ENCODE measurements at regions not wholly inside any gene's neighbourhood (a gene's known extent, or its start where the extent isn't known, plus 50 kb on each side); places are given as distances from the start of the nearest gene placed in this dataset.

DNA sequence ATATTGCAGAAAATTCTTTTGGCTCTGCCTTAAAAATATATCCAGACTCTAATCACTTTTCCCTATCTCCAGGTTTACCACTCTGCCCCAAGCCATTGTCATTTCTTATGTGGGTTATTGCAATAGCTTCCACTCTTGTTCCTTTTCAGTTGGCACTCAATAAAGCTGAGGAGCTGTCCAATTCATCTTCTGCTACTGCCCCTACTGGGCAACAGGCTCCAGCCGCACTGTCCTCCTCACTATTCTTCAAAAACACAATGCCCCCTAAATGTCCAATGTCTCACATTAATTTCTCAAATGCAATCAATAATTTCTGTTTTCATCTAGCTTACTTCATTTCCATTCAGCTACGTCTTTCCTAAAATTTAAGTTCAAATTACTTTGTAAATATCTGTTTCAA, 1262.5 kb upstream of the CDH2 start:
- Histone ChIP-seq H3K4me1 (no peaks in the 10 kb centered on the region), H3K36me3 (no peaks in the 10 kb centered on the region), H3K9me3 (no peaks in the 10 kb centered on the region), H3K27me3 (no peaks in the 10 kb centered on the region), H3K4me3 (no peak overlapping the region), H3K27ac (no peak overlapping the region)
- intact Hi-C loops (cut with DNase I): no loop called here
- no peak for TF ChIP-seq POLR2A (IDR thresholded peaks at IDR 0.05)
- TF ChIP-seq, protein P1, sequence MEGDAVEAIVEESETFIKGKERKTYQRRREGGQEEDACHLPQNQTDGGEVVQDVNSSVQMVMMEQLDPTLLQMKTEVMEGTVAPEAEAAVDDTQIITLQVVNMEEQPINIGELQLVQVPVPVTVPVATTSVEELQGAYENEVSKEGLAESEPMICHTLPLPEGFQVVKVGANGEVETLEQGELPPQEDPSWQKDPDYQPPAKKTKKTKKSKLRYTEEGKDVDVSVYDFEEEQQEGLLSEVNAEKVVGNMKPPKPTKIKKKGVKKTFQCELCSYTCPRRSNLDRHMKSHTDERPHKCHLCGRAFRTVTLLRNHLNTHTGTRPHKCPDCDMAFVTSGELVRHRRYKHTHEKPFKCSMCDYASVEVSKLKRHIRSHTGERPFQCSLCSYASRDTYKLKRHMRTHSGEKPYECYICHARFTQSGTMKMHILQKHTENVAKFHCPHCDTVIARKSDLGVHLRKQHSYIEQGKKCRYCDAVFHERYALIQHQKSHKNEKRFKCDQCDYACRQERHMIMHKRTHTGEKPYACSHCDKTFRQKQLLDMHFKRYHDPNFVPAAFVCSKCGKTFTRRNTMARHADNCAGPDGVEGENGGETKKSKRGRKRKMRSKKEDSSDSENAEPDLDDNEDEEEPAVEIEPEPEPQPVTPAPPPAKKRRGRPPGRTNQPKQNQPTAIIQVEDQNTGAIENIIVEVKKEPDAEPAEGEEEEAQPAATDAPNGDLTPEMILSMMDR (IDR thresholded peaks at IDR 0.05): peak in 1 of 4 donors; percentile 4
- 55% methylated on average over 2 of the region's 2 CpGs for WGBS (ENCODE audit: insufficient coverage, low coverage, low lambda C conversion rate, missing lambda C conversion rate)
- ATAC-seq: no peak
- DNase-seq: no peak

DNA sequence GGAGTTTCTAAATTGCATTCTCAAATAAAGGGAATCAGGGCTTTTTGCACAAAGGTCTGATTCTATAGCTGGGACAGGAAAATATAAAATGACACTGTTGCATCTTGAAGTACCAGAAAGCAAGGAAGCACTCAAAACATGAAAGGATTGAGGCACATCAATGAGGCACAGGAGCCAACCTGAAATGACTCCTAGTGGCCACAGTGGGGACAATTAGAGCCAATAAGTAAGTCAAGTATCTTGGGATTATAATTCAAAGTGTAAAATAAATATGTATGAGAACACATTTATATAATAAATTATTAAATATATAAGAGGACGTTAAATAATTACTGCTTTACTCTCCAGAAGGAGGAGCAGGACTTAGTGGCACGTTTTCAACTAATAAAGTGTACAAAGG, 1259.5 kb upstream of the CDH2 start:
- ATAC-seq (no peak), DNase-seq (no peak)
- H3K4me1 ChIP-seq: no peaks in the 10 kb centered on the region
- TF ChIP-seq, protein P1 (IDR thresholded peaks at IDR 0.05): no peak
- no peak for TF ChIP-seq POLR2A (IDR thresholded peaks at IDR 0.05)
- H3K4me3 ChIP-seq: no peak overlapping the region
- no peak overlapping the region for H3K27ac ChIP-seq
- no peaks in the 10 kb centered on the region for H3K9me3 ChIP-seq
- 31% methylated on average over 2 of the region's 2 CpGs for WGBS (ENCODE audit: insufficient coverage, low coverage, low lambda C conversion rate, missing lambda C conversion rate)
- intact Hi-C loops (cut with DNase I): no loop called here
- no peaks in the 10 kb centered on the region for H3K36me3 ChIP-seq
- no peaks in the 10 kb centered on the region for H3K27me3 ChIP-seq

DNA sequence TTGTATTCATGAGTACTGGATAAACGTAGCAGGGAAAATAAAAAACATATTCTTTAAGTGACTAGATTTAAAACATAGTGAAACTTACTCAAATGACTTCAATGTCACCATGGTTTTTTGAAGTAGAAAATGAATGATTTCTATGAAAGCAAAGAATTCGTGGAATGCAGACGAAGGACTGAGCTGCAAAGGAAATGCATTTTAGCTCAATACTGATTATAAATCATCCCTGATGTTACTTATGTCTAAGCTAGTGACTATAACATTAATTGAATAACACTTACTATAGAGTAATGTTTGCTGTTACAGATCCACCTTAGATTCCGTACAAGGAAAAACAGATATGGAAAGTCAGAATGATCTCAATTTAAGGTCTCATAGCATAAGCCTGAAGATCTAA, 1257.7 kb upstream of the CDH2 start:
- H3K4me1 ChIP-seq: no peaks in the 10 kb centered on the region
- no peak for TF ChIP-seq POLR2A (IDR thresholded peaks at IDR 0.05)
- TF ChIP-seq, protein P1 (IDR thresholded peaks at IDR 0.05): no peak
- H3K9me3 ChIP-seq: no peaks in the 10 kb centered on the region
- no peak overlapping the region for H3K27ac ChIP-seq
- intact Hi-C loops (cut with DNase I): no loop called here
- no peak overlapping the region for H3K4me3 ChIP-seq
- H3K36me3 ChIP-seq: no peaks in the 10 kb centered on the region
- no peak for ATAC-seq
- 25% methylated on average over 4 of the region's 4 CpGs for WGBS (ENCODE audit: insufficient coverage, low coverage, low lambda C conversion rate, missing lambda C conversion rate)
- no peak for DNase-seq
- H3K27me3 ChIP-seq: no peaks in the 10 kb centered on the region

DNA sequence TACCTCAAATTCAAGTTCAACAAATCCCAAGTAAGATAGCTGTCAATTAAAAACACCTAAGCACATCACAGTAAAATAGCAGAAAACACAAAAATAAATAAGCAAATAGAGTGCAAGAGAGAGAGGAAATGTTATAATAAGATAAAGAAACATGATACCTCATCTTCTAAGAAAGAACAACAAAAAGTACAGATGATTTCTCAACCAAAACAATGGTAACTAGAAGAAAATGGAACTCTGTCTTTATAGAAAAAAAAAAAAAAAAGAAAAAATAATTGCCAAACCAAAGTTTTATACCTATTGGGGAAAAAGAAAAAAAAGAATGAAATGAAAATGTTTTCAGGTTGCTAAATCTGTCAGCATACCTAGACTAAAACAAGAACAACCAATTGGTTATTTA, 1253.5 kb upstream of the CDH2 start:
- no peak for ATAC-seq
- TF ChIP-seq, protein P1 (IDR thresholded peaks at IDR 0.05): no peak
- no peak for TF ChIP-seq POLR2A (IDR thresholded peaks at IDR 0.05)
- Histone ChIP-seq H3K4me1 (no peaks in the 10 kb centered on the region), H3K4me3 (no peak overlapping the region), H3K27ac (no peak overlapping the region), H3K36me3 (no peaks in the 10 kb centered on the region), H3K27me3 (no peaks in the 10 kb centered on the region), H3K9me3 (no peaks in the 10 kb centered on the region)
- no peak for DNase-seq
- intact Hi-C loops (cut with DNase I): no loop called here

DNA sequence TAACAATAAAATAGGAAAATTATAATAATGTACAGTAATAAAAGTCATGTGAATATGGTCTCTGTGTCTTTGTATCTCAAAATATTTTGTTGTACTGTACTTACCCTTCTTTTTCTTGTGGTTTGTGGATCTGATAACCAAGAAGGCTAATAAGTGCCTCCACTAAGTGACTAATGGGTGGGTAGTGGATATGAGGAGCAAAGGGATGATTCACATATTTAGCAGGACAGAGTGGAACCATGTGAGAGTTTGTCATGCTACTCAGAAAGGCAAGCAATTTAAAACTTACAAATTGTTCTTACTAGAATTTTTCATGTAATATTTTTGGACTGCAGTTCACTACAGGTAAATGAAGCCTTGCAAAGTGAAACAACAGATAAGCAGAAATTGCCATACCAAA, 1241.2 kb upstream of the CDH2 start:
- no peaks in the 10 kb centered on the region for H3K27me3 ChIP-seq
- intact Hi-C loops (cut with DNase I): no loop called here
- TF ChIP-seq POLR2A (IDR thresholded peaks at IDR 0.05): no peak
- TF ChIP-seq, protein P1 (IDR thresholded peaks at IDR 0.05): no peak
- no peak overlapping the region for H3K4me3 ChIP-seq
- no peak overlapping the region for H3K27ac ChIP-seq
- no peak for DNase-seq
- no peaks in the 10 kb centered on the region for H3K36me3 ChIP-seq
- H3K9me3 ChIP-seq: peaks cover 0 to 2% (median 0%) of the 10 kb centered on the region in 4 donors
- no peak for ATAC-seq
- H3K4me1 ChIP-seq: no peaks in the 10 kb centered on the region
